ENCODE measurements at regions not wholly inside any gene's neighbourhood (a gene's known extent, or its start where the extent isn't known, plus 50 kb on each side); places are given as distances from the start of the nearest gene placed in this dataset.

DNA sequence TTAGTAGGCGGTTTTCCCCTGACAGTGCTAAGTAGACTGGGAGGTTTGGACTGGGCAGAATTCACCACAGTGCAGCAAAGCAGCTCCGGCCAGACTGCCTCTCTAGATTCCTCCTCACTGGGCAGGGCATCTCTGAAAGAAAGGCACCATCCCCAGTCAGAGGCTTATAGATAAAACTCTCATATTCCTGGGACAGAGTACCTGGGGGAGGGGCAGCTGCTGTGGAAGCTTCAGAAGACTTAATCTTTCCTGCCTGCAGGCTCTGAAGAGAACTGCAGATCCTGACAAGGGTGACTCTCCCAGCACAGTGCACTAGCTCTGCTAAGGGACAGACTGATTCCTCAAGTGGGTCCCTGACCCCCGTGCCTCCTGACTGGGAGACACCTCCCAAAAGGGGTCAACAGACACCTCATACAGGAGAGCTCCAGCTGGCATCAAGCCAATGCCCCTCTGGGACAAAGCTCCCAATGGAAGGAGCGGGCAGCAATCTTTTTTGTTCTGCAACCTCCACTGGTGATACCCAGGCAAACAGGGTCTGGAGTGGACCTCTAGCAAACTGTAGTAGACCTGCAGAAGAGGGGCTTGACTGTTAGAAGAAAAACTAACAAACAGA lies 266.8 kb upstream of the CRIM1 start:
- TF ChIP-seq, protein P1, sequence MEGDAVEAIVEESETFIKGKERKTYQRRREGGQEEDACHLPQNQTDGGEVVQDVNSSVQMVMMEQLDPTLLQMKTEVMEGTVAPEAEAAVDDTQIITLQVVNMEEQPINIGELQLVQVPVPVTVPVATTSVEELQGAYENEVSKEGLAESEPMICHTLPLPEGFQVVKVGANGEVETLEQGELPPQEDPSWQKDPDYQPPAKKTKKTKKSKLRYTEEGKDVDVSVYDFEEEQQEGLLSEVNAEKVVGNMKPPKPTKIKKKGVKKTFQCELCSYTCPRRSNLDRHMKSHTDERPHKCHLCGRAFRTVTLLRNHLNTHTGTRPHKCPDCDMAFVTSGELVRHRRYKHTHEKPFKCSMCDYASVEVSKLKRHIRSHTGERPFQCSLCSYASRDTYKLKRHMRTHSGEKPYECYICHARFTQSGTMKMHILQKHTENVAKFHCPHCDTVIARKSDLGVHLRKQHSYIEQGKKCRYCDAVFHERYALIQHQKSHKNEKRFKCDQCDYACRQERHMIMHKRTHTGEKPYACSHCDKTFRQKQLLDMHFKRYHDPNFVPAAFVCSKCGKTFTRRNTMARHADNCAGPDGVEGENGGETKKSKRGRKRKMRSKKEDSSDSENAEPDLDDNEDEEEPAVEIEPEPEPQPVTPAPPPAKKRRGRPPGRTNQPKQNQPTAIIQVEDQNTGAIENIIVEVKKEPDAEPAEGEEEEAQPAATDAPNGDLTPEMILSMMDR (IDR thresholded peaks at IDR 0.05) = no peak
- TF ChIP-seq POLR2A (IDR thresholded peaks at IDR 0.05) = no peak
